Urinary bladder (tissue), 3 donors: ENCODE measurements at regions not wholly inside any gene's neighbourhood (a gene's known extent, or its start where the extent isn't known, plus 50 kb on each side); places are given as distances from the start of the nearest gene placed in this dataset.

Experiments used
- DNase-seq: peaks from one replicate; pipeline ENCODE4 v3.0.0-alpha.2; 2015; ENCODE audit errors: extremely low spot score
- H3K27ac ChIP-seq: one replicate; pipeline ENCODE4 v1.5.1; 2013; ENCODE audit warnings: low read depth, mild to moderate bottlenecking, moderate library complexity
- H3K36me3 ChIP-seq: one replicate; pipeline ENCODE4 v1.6.1; 2013; ENCODE audit warnings: mild to moderate bottlenecking, moderate library complexity; ENCODE audit not compliant: insufficient read depth
- H3K4me1 ChIP-seq: one replicate; pipeline ENCODE4 v1.6.1; 2013; ENCODE audit warnings: mild to moderate bottlenecking, moderate library complexity; ENCODE audit not compliant: insufficient read depth
- H3K4me3 ChIP-seq: one replicate; pipeline ENCODE4 v1.5.1; 2013; ENCODE audit warnings: low read depth, low read length
- WGBS: extraction: QIAGEN DNeasy Blood & Tissue Kit; methylation state at CpG from one replicate; pipeline ENCODE4 v1.1.7; 2013; 5-methylcytosine and 5-hydroxymethylcytosine counted together
- donor health status: healthy with polysubstance abuse.
- donor health status: healthy.

DNA sequence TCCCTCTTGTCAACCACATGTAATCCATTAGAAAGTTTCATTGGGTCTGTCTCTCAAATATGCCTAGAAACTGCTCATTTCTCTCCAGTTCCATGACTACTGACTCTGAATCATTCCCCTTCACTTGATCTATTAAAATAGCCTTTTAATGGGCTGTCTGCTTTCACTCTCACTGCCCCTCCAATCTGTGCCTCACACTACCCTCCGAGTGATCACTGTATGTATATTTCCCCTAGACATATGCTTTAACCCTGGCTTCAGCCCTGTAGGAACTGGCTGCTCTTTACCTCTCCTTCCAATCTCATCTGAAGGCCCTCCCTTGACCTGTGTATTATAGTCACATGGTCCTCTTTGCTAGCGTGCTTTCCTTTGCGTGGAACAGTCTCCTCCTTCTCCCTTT is 282.8 kb upstream of the ADAMTS9 start:
- H3K4me1 ChIP-seq, result no peaks in the 10 kb centered on the region
- DNase-seq, result no peak
- H3K36me3 ChIP-seq, result no peaks in the 10 kb centered on the region
- 85% methylated on average over 3 of the region's 3 CpGs for WGBS
- no peak overlapping the region for H3K4me3 ChIP-seq
- no peak overlapping the region for H3K27ac ChIP-seq

DNA sequence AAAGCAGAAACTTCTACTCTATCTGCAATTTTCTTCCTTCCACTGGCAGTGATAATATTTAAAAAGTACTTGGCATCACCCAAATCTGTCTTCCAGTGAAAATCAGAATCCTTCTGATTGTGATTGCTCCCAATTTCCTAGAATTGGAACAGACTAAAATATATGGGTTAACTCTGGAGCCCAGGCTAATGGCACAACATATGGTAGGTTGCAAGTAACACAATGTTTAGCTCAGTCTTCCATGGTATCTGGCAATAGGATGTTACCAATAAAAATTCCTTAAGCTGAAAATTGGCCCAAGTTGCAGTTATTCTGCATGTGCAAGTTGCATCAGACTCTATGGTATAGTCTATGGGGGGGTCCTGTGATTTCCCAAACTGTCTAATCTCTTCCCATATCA is 273.5 kb upstream of the ADAMTS9 start:
- Histone ChIP-seq H3K27ac (no peak overlapping the region), H3K4me3 (no peak overlapping the region), H3K4me1 (no peaks in the 10 kb centered on the region), H3K36me3 (peaks cover 1% of the 10 kb centered on the region)
- no peak for DNase-seq

DNA sequence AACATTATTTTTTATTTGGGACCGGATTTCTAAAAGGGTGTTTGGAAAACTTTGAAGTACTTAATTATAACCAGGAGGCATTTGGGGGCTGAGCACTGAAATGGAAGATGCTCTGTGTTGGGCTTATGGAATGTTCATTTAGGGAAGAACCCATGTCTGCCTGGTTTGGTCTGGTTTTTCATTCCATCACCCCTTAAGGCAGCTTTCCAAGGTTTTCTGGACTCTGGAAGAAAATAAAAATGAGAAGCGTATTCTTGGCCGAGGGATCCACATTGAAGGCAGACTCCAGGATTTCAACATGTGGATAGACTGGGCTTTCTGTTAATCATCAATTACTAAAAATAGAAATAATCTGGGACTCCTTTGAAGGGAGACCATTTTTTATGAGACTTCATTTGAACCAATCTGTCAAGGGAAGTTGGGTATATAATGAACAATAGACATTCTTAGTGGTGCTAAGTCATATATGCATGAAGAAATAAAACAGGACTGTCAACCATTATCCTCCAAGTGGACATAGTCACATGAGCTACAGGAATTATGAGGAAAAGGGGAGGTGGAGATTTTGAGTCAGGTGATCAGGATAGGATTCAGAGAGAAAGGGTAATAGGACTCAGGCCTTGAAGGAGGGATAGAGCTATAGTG is 270.5 kb upstream of the ADAMTS9 start:
- 71% methylated on average over 3 of the region's 3 CpGs for WGBS
- Histone ChIP-seq H3K36me3 (peaks cover 1% of the 10 kb centered on the region), H3K27ac (no peak overlapping the region), H3K4me1 (no peaks in the 10 kb centered on the region), H3K4me3 (no peak overlapping the region)
- no peak for DNase-seq

DNA sequence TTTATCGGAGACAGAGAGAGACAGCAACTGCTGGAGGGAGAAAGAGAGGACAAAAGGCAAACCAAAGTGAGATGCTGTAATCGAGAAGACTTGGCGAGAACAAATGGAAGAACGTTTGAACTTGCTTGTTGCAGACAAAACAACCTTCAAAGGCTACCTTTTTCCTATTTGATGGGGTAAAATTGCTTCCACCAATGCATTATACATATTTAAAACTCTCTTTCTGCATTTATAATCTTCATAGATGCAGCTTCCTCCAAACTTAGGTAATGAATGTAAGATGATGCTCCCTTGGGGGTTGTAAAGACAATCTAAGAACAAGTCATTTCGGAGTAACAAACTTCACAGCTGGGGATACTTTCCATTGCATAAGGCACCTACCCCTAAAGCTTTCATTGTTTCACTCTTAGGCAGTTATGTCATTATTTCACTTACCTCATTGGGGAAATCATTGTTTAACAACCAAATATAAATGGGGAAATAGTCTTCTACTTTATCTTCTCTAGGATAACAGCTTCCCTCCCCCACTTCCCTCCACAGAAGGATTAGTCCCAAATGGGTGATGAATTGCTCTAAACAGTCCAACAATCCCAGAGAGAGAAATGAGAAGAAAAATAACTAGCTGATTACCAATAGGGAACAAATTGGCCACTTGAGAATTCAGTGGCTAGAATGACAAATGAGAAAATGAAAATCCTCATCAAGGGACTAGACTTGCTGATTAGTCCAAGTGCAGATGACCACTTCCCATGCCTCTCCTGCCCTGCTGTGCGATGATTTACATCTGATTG is 269.8 kb upstream of the ADAMTS9 start:
- Histone ChIP-seq H3K27ac (no peak overlapping the region), H3K4me3 (no peak overlapping the region), H3K4me1 (no peaks in the 10 kb centered on the region), H3K36me3 (peaks cover 1% of the 10 kb centered on the region)
- 87% methylated on average over 6 of the region's 6 CpGs for WGBS
- no peak for DNase-seq

DNA sequence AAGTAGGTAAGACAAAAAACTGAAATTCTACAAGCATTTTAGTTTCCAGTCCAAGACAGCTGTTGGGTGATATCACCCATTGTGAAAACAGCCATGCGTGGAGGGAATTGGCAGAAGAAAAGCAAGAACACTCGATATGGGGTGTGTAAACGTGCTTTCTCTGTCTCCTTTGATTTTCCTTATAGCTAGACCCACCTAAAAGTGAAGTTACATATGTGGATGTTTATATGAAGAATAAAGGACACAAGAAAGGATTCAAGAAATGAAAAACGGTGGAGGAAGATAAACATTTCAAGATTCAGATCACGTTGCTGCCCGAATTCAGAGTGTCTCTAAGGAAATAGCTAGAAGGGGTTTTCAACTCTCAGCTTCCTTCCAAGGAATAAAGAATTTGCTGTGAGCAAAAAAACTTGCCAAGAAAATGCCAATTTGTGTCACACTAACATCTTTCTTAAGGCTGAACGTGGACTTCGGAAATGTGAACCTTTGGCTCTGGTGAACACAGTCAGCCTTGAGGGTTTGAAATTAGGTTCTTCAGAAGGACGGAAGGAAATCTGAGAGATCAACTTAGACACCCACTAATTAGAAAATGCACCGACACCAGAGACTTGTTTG is 269.0 kb upstream of the ADAMTS9 start:
- 81% methylated on average over 10 of the region's 10 CpGs for WGBS
- no peak overlapping the region for H3K27ac ChIP-seq
- H3K4me1 ChIP-seq, result no peaks in the 10 kb centered on the region
- peaks cover 1% of the 10 kb centered on the region for H3K36me3 ChIP-seq
- no peak for DNase-seq
- H3K4me3 ChIP-seq, result no peak overlapping the region

DNA sequence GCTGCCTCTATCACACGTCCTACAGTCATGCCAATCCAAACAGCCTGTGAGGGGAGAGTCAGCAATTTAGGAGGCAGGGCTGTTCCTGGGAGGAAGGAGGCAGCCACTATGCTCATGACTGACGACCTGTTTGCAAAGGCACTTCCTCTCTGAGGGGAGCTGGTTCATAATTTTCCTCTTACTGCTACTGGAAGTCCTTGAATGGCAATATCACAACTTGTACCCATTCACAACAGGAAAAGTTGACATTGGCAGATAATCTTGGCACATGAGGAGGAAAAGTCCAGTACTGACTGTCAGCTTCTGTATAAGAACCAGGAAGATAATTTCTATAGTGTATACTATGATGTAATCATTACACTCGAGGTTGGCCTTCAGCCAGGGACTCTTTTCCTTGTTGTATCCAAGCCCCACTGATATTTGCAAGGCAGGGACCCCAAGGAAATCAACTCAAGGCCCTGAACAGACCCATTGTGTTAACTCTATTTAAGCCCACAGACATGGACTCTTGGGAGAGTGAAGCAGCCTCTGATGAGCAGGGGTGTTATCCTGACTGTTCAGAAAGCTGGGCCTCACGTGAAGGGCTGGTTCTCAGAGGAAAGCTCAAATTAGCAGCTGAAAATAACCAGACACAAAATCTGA is 267.3 kb upstream of the ADAMTS9 start:
- H3K36me3 ChIP-seq, result no peaks in the 10 kb centered on the region
- no peak overlapping the region for H3K27ac ChIP-seq
- 44% methylated on average over 4 of the region's 4 CpGs for WGBS
- no peak overlapping the region for H3K4me3 ChIP-seq
- no peaks in the 10 kb centered on the region for H3K4me1 ChIP-seq
- peak; percentile 54 for DNase-seq

DNA sequence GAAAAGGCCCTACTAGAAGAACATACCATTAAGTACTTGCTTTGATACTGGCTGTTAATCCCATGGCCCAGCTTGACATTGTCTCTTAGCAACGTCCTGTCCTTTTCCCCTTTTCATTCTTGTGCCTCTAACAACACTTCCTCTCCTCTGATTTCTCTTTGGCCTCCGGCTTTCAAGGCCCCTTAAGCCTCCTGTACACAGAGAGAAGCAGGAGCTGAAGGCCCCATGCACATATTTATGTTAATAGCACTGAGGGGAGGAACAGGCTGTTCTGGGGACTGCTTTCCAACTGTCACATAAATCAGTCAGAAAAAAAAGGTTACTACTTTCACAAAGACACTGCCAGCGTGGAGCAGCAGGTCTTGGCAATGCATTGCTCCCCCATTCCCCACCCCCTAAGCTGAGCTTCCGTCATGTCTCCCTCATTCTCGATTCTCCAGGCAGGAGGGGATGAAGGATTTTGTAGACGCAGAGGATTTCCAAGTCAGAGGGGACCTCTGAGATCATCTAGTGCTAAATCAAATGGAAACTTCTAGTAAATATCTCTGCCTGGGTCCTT is 257.4 kb upstream of the ADAMTS9 start:
- peak; percentile 87 for DNase-seq
- WGBS, result 10% methylated on average over 6 of the region's 6 CpGs
- Histone ChIP-seq H3K36me3 (no peaks in the 10 kb centered on the region), H3K4me1 (no peaks in the 10 kb centered on the region), H3K4me3 (no peak overlapping the region), H3K27ac (no peak overlapping the region)

DNA sequence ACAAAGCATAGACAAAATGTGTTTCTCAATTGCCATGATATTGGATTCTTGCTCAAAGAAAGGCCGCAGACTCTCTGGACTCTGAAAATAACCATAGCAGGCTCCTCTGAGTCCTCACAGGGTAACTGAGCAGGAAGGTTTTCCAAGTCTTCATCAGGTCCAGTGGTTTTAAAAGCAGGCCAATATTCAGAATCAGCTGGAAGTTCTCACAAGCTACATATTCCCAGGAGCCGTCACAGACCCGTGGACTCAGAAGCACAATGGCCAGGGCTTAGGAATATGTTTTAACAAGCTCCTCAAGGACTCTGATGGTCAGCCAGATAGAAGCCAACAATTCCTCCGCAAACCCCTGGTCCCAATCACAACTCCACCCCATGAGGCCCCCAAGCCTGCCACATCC is 256.1 kb upstream of the ADAMTS9 start:
- Histone ChIP-seq H3K4me3 (no peak overlapping the region), H3K36me3 (no peaks in the 10 kb centered on the region), H3K27ac (no peak overlapping the region), H3K4me1 (no peaks in the 10 kb centered on the region)
- DNase-seq, result no peak
- 80% methylated on average over 4 of the region's 4 CpGs for WGBS

DNA sequence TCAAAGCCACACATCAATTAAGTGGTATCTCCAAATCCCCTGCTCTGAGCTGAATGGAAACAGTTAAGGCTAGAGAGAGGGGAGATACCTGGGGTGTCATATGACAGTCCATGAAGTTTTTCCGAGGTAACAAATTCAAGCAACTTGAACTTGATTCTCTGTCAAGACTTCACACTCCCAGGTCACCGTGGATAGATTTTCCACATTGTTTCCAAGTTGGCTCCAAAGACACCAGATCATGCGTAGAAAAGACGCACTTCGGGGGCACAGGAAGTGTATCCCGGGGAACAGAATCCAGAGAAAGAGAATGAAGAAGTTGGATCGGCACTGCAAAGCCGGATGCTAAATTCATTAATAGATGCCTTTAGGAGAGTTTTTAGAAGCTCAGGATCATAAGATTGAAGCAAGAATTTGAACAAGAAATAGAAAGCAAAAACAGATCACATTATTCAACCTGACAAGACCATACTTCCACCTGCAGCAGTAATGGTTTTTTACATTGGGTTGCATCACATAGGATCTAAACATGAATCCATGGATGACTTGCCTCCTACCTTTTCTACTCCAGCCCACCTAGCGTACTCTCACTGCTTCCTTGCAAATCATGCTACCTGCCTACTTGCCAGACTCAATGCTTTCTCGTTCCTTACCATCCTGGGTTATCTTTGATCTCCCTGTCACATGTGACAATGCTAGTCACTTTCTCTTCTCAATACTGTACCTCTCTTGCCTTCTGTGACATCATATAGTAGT is 253.0 kb upstream of the ADAMTS9 start:
- 93% methylated on average over 10 of the region's 10 CpGs for WGBS
- no peaks in the 10 kb centered on the region for H3K36me3 ChIP-seq
- no peak for DNase-seq
- H3K4me3 ChIP-seq, result no peak overlapping the region
- no peaks in the 10 kb centered on the region for H3K4me1 ChIP-seq
- no peak overlapping the region for H3K27ac ChIP-seq

DNA sequence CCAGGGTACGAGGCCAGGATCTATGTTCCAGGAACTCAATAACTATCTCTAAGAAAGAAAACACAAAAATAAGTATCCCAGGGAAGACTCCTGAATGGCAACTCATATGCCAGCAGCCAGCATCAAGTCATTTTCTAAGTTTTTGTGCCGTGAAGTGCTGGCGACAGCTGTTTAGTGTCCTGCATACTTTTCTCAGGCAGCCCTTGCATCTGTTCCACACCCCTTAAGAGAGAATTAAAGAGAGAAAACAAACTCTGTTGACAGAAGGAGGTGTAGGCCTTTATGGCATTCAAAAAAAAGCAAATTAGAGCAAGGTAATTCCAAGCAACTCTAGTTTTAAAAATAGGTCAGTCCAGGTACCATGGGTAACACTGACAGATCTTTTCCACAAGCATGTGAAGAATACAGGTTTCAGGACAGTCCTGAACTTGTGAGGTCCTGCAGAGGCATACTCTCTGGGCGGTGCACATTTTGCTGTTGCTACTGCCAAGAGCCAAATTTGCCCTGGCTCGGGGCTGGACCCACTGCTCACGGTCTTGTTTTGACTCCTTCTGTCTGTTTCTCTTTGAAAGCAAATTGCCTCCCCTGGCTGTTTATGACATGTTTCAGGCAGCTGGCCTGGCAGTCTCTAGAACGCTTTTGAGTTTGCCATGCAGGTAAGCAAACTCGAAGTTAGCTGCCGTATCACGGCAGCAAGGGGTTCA is 252.1 kb upstream of the ADAMTS9 start:
- 80% methylated on average over 10 of the region's 10 CpGs for WGBS
- Histone ChIP-seq H3K27ac (no peak overlapping the region), H3K4me3 (no peak overlapping the region), H3K36me3 (no peaks in the 10 kb centered on the region), H3K4me1 (no peaks in the 10 kb centered on the region)
- no peak for DNase-seq

DNA sequence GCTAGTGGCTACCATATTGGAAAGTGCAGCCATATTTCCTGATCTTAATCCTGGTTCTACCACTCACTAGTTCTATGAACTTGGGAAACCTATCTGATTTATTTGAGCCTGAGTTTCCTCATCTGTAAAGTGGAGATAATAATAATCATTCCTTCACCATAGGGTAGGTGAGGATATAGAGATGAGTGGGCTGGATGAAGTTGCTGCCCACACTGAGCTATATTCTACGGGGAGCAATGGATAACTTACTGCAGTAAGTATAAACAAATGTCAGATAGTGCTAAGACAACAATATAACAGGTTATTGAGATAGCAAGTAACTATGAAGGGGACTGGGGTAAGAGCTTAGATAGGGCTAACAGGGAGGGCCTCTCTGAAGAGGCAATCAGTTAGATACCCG is 251.5 kb upstream of the ADAMTS9 start:
- WGBS, result 62% methylated on average over 2 of the region's 2 CpGs
- no peaks in the 10 kb centered on the region for H3K4me1 ChIP-seq

DNA sequence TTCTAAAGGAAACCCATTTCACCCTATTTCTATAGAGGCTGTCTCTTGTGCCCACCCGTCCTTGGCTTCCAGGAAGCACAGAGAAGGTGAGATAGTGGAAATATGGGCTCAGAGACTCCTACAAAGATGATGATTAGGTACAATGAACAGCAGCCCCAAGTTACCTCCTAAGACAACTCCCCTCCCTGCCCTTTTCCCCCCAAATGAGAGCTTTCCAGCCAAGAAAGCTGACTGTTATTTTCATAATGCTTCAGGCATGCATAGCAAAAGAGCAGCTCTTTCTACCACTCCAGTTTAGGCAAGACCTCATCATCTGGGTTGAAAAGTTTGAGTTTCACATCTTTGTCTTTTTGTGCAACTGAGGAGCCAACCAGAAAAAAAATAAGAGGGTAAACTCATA is 248.8 kb upstream of the ADAMTS9 start:
- WGBS, result 67% methylated on average over 1 of the region's 1 CpG
- H3K4me3 ChIP-seq, result no peak overlapping the region
- H3K27ac ChIP-seq, result no peak overlapping the region
- no peak for DNase-seq
- H3K36me3 ChIP-seq, result no peaks in the 10 kb centered on the region
- no peaks in the 10 kb centered on the region for H3K4me1 ChIP-seq

More for the DNA sequence above, 251.5 kb upstream of the ADAMTS9 start:
- H3K27ac ChIP-seq, result no peak overlapping the region
- H3K36me3 ChIP-seq, result no peaks in the 10 kb centered on the region
- no peak overlapping the region for H3K4me3 ChIP-seq
- DNase-seq, result no peak

DNA sequence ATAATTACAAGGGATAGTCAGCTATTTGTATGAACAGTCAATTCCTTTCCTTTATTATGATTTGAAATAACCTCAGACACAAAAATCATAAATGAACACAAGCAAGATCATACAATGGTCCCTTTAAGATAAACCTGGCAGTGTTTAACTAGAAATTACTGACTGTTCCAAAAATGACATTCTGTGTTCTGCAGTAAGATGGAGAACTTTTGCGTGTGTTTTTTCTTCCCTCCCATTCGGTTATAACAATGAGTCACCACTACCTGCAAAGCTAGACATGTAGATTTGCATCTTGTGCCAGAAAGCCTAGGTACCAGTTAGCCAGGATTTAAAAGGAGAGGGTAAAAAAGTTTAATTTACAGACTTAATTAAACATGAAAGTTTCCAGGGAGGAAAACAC is 248.2 kb upstream of the ADAMTS9 start:
- no peaks in the 10 kb centered on the region for H3K4me1 ChIP-seq
- H3K27ac ChIP-seq, result no peak overlapping the region
- DNase-seq, result no peak
- 20% methylated on average over 2 of the region's 2 CpGs for WGBS
- H3K4me3 ChIP-seq, result no peak overlapping the region
- no peaks in the 10 kb centered on the region for H3K36me3 ChIP-seq
